Naive B cell (primary cell): ENCODE measurements at regions not wholly inside any gene's neighbourhood (a gene's known extent, or its start where the extent isn't known, plus 50 kb on each side); places are given as distances from the start of the nearest gene placed in this dataset.

Source experiments
- ATAC-seq, 2 donors: fragments of 150-1000 bp; cut with Tn5 transposase; 2 replicates each; pipeline ENCODE4 v1.10.0; 2021; ENCODE audit warnings: low read depth in 2 of 2, mild to moderate bottlenecking in 2 of 2, moderate library complexity in 2 of 2
- DNase-seq: peaks from one replicate; pipeline ENCODE4 v3.0.0; 2022
- H3K27ac Mint-ChIP-seq, 6 donors: one replicate each; pipeline ENCODE4 v1.8.0; 2020 to 2022; ENCODE audit warnings: mild to moderate bottlenecking in 6 of 6, mixed read lengths in 6 of 6, moderate library complexity in 5 of 6, inconsistent platforms in 2 of 6
- H3K27me3 Mint-ChIP-seq, 3 donors: one replicate each; pipeline ENCODE4 v1.8.0; 2021 to 2022; ENCODE audit warnings: mixed read lengths in 3 of 3, mild to moderate bottlenecking in 1 of 3
- H3K36me3 Mint-ChIP-seq, 2 donors: one replicate each; pipeline ENCODE4 v1.8.0; 2020 to 2022; ENCODE audit warnings: mixed read lengths in 2 of 2, inconsistent platforms in 1 of 2, mild to moderate bottlenecking in 1 of 2
- H3K4me1 Mint-ChIP-seq, 3 donors: one replicate each; pipeline ENCODE4 v1.8.0; 2020 to 2022; ENCODE audit warnings: mixed read lengths in 3 of 3, inconsistent platforms in 1 of 3, mild to moderate bottlenecking in 1 of 3, moderate library complexity in 1 of 3
- H3K4me3 Mint-ChIP-seq, 8 donors: one replicate each; pipeline ENCODE4 v1.8.0; 2020 to 2022; ENCODE audit warnings: mild to moderate bottlenecking in 8 of 8, mixed read lengths in 8 of 8, moderate library complexity in 8 of 8, inconsistent platforms in 2 of 8
- H3K9me3 Mint-ChIP-seq, 7 donors: one replicate each; pipeline ENCODE4 v1.8.0; 2020 to 2022; ENCODE audit warnings: mixed read lengths in 7 of 7, mild to moderate bottlenecking in 5 of 7, inconsistent platforms in 2 of 7, moderate library complexity in 1 of 7

- H3K27ac Mint-ChIP-seq: no peak overlapping the region
- no peak for DNase-seq
- ATAC-seq: no peak
- no peaks in the 10 kb centered on the region for H3K4me1 Mint-ChIP-seq
- H3K27me3 Mint-ChIP-seq: peaks cover 0 to 9% (median 7%) of the 10 kb centered on the region in 3 donors
- peaks cover 0 to 4% (median 0%) of the 10 kb centered on the region in 7 donors for H3K9me3 Mint-ChIP-seq
- H3K36me3 Mint-ChIP-seq: no peaks in the 10 kb centered on the region
- no peak overlapping the region for H3K4me3 Mint-ChIP-seq
These were observed 1085.9 kb downstream of the BCL11B start for GRCh38 chr14:98186140-98186539.

- H3K36me3 Mint-ChIP-seq: no peaks in the 10 kb centered on the region
- ATAC-seq (no peak), DNase-seq (no peak)
- no peaks in the 10 kb centered on the region for H3K4me1 Mint-ChIP-seq
- H3K9me3 Mint-ChIP-seq: peaks cover 0 to 4% (median 0%) of the 10 kb centered on the region in 7 donors
- H3K27me3 Mint-ChIP-seq: peaks cover 0 to 9% (median 7%) of the 10 kb centered on the region in 3 donors
- H3K4me3 Mint-ChIP-seq: no peak overlapping the region
- no peak overlapping the region for H3K27ac Mint-ChIP-seq
These were observed 1084.7 kb downstream of the BCL11B start for GRCh38 chr14:98187281-98187680.

GRCh38 chr14:98189062-98189461 lies 1082.9 kb downstream of the BCL11B start:
- Mint-ChIP-seq H3K9me3 (peaks cover 0 to 4% (median 0%) of the 10 kb centered on the region in 7 donors), H3K4me1 (no peaks in the 10 kb centered on the region), H3K4me3 (no peak overlapping the region), H3K36me3 (no peaks in the 10 kb centered on the region), H3K27me3 (peaks cover 0 to 9% (median 7%) of the 10 kb centered on the region in 3 donors), H3K27ac (no peak overlapping the region)
- ATAC-seq: no peak
- DNase-seq: no peak

GRCh38 chr14:98189511-98189910 lies 1082.5 kb downstream of the BCL11B start:
- no peaks in the 10 kb centered on the region for H3K4me1 Mint-ChIP-seq
- no peaks in the 10 kb centered on the region for H3K36me3 Mint-ChIP-seq
- DNase-seq (no peak), ATAC-seq (no peak)
- no peak overlapping the region for H3K27ac Mint-ChIP-seq
- H3K9me3 Mint-ChIP-seq: peaks cover 0 to 7% (median 0%) of the 10 kb centered on the region in 7 donors
- H3K4me3 Mint-ChIP-seq: no peak overlapping the region
- H3K27me3 Mint-ChIP-seq: peaks cover 0 to 9% (median 7%) of the 10 kb centered on the region in 3 donors

- peaks cover 0 to 9% (median 7%) of the 10 kb centered on the region in 3 donors for H3K27me3 Mint-ChIP-seq
- ATAC-seq: no peak
- H3K36me3 Mint-ChIP-seq: no peaks in the 10 kb centered on the region
- DNase-seq: no peak
- H3K9me3 Mint-ChIP-seq: peaks cover 0 to 7% (median 0%) of the 10 kb centered on the region in 7 donors
- no peak overlapping the region for H3K27ac Mint-ChIP-seq
- H3K4me3 Mint-ChIP-seq: no peak overlapping the region
- H3K4me1 Mint-ChIP-seq: no peaks in the 10 kb centered on the region
These were observed 1082.1 kb downstream of the BCL11B start for GRCh38 chr14:98189944-98190343.

- H3K9me3 Mint-ChIP-seq: peaks cover 0 to 7% (median 3%) of the 10 kb centered on the region in 7 donors
- ATAC-seq (no peak), DNase-seq (no peak)
- H3K4me3 Mint-ChIP-seq: no peak overlapping the region
- no peak overlapping the region for H3K27ac Mint-ChIP-seq
- H3K36me3 Mint-ChIP-seq: no peaks in the 10 kb centered on the region
- H3K4me1 Mint-ChIP-seq: no peaks in the 10 kb centered on the region
- peaks cover 0 to 6% (median 3%) of the 10 kb centered on the region in 3 donors for H3K27me3 Mint-ChIP-seq
These were observed 1079.1 kb downstream of the BCL11B start for GRCh38 chr14:98192946-98193345.

GRCh38 chr14:98194821-98195220 lies 1077.2 kb downstream of the BCL11B start:
- Mint-ChIP-seq H3K9me3 (peaks cover 0 to 7% (median 3%) of the 10 kb centered on the region in 7 donors), H3K27me3 (peaks cover 0 to 8% (median 3%) of the 10 kb centered on the region in 3 donors), H3K27ac (no peak overlapping the region), H3K36me3 (no peaks in the 10 kb centered on the region), H3K4me3 (no peak overlapping the region), H3K4me1 (no peaks in the 10 kb centered on the region)
- ATAC-seq: no peak
- no peak for DNase-seq

- Mint-ChIP-seq H3K36me3 (no peaks in the 10 kb centered on the region), H3K9me3 (peaks cover 0 to 7% (median 3%) of the 10 kb centered on the region in 7 donors), H3K4me1 (no peaks in the 10 kb centered on the region), H3K27me3 (peaks cover 0 to 8% (median 3%) of the 10 kb centered on the region in 3 donors), H3K4me3 (no peak overlapping the region), H3K27ac (peak overlapping the region in 1 of 6 donors; percentile 21)
- ATAC-seq (no peak), DNase-seq (no peak)
These were observed 1076.7 kb downstream of the BCL11B start for GRCh38 chr14:98195256-98195655.

GRCh38 chr14:98197933-98198332 lies 1074.1 kb downstream of the BCL11B start:
- peaks cover 0 to 8% (median 0%) of the 10 kb centered on the region in 7 donors for H3K9me3 Mint-ChIP-seq
- no peak overlapping the region for H3K27ac Mint-ChIP-seq
- no peak for DNase-seq
- no peaks in the 10 kb centered on the region for H3K4me1 Mint-ChIP-seq
- ATAC-seq: no peak
- no peaks in the 10 kb centered on the region for H3K36me3 Mint-ChIP-seq
- no peak overlapping the region for H3K4me3 Mint-ChIP-seq
- peaks cover 0 to 8% (median 0%) of the 10 kb centered on the region in 3 donors for H3K27me3 Mint-ChIP-seq

- no peaks in the 10 kb centered on the region for H3K36me3 Mint-ChIP-seq
- ATAC-seq: no peak
- H3K27me3 Mint-ChIP-seq: peaks cover 0 to 8% (median 0%) of the 10 kb centered on the region in 3 donors
- DNase-seq: no peak
- peaks cover 0 to 8% (median 0%) of the 10 kb centered on the region in 7 donors for H3K9me3 Mint-ChIP-seq
- H3K27ac Mint-ChIP-seq: no peak overlapping the region
- no peak overlapping the region for H3K4me3 Mint-ChIP-seq
- H3K4me1 Mint-ChIP-seq: no peaks in the 10 kb centered on the region
These were observed 1073.6 kb downstream of the BCL11B start for GRCh38 chr14:98198385-98198784.

GRCh38 chr14:98200601-98201000 lies 1071.4 kb downstream of the BCL11B start:
- DNase-seq (no peak), ATAC-seq (no peak)
- H3K27me3 Mint-ChIP-seq: peaks cover 0 to 8% (median 4%) of the 10 kb centered on the region in 3 donors
- H3K27ac Mint-ChIP-seq: no peak overlapping the region
- H3K4me3 Mint-ChIP-seq: no peak overlapping the region
- H3K9me3 Mint-ChIP-seq: peaks cover 0 to 5% (median 0%) of the 10 kb centered on the region in 7 donors
- H3K36me3 Mint-ChIP-seq: no peaks in the 10 kb centered on the region
- no peaks in the 10 kb centered on the region for H3K4me1 Mint-ChIP-seq

- no peak overlapping the region for H3K27ac Mint-ChIP-seq
- no peak for DNase-seq
- no peak for ATAC-seq
- H3K36me3 Mint-ChIP-seq: no peaks in the 10 kb centered on the region
- H3K4me3 Mint-ChIP-seq: no peak overlapping the region
- H3K27me3 Mint-ChIP-seq: peaks cover 0 to 4% (median 0%) of the 10 kb centered on the region in 3 donors
- H3K4me1 Mint-ChIP-seq: no peaks in the 10 kb centered on the region
- H3K9me3 Mint-ChIP-seq: peaks cover 0 to 5% (median 0%) of the 10 kb centered on the region in 7 donors
These were observed 1068.6 kb downstream of the BCL11B start for GRCh38 chr14:98203421-98203820.

- H3K36me3 Mint-ChIP-seq: no peaks in the 10 kb centered on the region
- peaks cover 0 to 5% (median 0%) of the 10 kb centered on the region in 7 donors for H3K9me3 Mint-ChIP-seq
- H3K27ac Mint-ChIP-seq: no peak overlapping the region
- no peaks in the 10 kb centered on the region for H3K4me1 Mint-ChIP-seq
- ATAC-seq: no peak
- peaks cover 0 to 4% (median 0%) of the 10 kb centered on the region in 3 donors for H3K27me3 Mint-ChIP-seq
- no peak for DNase-seq
- no peak overlapping the region for H3K4me3 Mint-ChIP-seq
These were observed 1067.9 kb downstream of the BCL11B start for GRCh38 chr14:98204139-98204538.

GRCh38 chr14:98207415-98207814 lies 1064.6 kb downstream of the BCL11B start:
- no peaks in the 10 kb centered on the region for H3K36me3 Mint-ChIP-seq
- peaks cover 0 to 7% (median 2%) of the 10 kb centered on the region in 7 donors for H3K9me3 Mint-ChIP-seq
- ATAC-seq: no peak
- no peak overlapping the region for H3K4me3 Mint-ChIP-seq
- H3K27me3 Mint-ChIP-seq: peaks cover 0 to 12% (median 11%) of the 10 kb centered on the region in 3 donors
- no peak for DNase-seq
- no peak overlapping the region for H3K27ac Mint-ChIP-seq
- no peaks in the 10 kb centered on the region for H3K4me1 Mint-ChIP-seq

- no peaks in the 10 kb centered on the region for H3K36me3 Mint-ChIP-seq
- no peak overlapping the region for H3K4me3 Mint-ChIP-seq
- H3K4me1 Mint-ChIP-seq: no peaks in the 10 kb centered on the region
- no peak for DNase-seq
- ATAC-seq: no peak
- H3K27ac Mint-ChIP-seq: no peak overlapping the region
- peaks cover 0 to 12% (median 11%) of the 10 kb centered on the region in 3 donors for H3K27me3 Mint-ChIP-seq
- peaks cover 0 to 4% (median 2%) of the 10 kb centered on the region in 7 donors for H3K9me3 Mint-ChIP-seq
These were observed 1063.8 kb downstream of the BCL11B start for GRCh38 chr14:98208211-98208611.
